Liver (tissue), 8 donors: ENCODE measurements at regions not wholly inside any gene's neighbourhood (a gene's known extent, or its start where the extent isn't known, plus 50 kb on each side); places are given as distances from the start of the nearest gene placed in this dataset.

Source experiments
- DNase-seq: peaks from one replicate; pipeline ENCODE4 v3.0.0-alpha.2; 2017; ENCODE audit warnings: low spot score
- H3K27ac ChIP-seq, 2 donors: one replicate each; pipeline ENCODE4 v1.7.0; 2013; ENCODE audit warnings: inconsistent platforms in 2 of 2, low read length in 2 of 2, control low read depth in 1 of 2, low read depth in 1 of 2, mild to moderate bottlenecking in 1 of 2
- H3K27me3 ChIP-seq, 4 donors: one replicate each; pipeline versions ENCODE4 v1.6.1 to v1.7.0; 2013; ENCODE audit warnings: low read length in 3 of 4, inconsistent platforms in 1 of 4, mild to moderate bottlenecking in 1 of 4, moderate library complexity in 1 of 4; ENCODE audit not compliant: control insufficient read depth in 4 of 4, insufficient read depth in 4 of 4
- H3K36me3 ChIP-seq, 4 donors: one replicate each; pipeline versions ENCODE4 v1.6.1 to v1.7.0; 2013; ENCODE audit warnings: low read length in 3 of 4, mild to moderate bottlenecking in 3 of 4, low read depth in 1 of 4, moderate library complexity in 1 of 4; ENCODE audit not compliant: control insufficient read depth in 4 of 4, insufficient read depth in 3 of 4
- H3K4me1 ChIP-seq, 4 donors: one replicate each; pipeline versions ENCODE4 v1.6.1 to v1.7.0; 2013; ENCODE audit warnings: low read length in 3 of 4, mild to moderate bottlenecking in 3 of 4, moderate library complexity in 1 of 4; ENCODE audit not compliant: control insufficient read depth in 4 of 4, insufficient read depth in 4 of 4
- H3K4me3 ChIP-seq, 3 donors: one replicate each; pipeline versions ENCODE4 v1.6.1 to v1.7.0; 2013; ENCODE audit warnings: low read length in 3 of 3, control low read depth in 1 of 3, low read depth in 1 of 3, mild to moderate bottlenecking in 1 of 3
- H3K9ac ChIP-seq, 2 donors: one replicate each; pipeline ENCODE4 v1.7.0; 2013; ENCODE audit warnings: low read length in 2 of 2, mild to moderate bottlenecking in 2 of 2, moderate library complexity in 2 of 2, control low read depth in 1 of 2, low read depth in 1 of 2
- H3K9me3 ChIP-seq, 4 donors: one replicate each; pipeline versions ENCODE4 v1.6.1 to v1.7.0; 2013; ENCODE audit warnings: low read length in 3 of 4; ENCODE audit not compliant: control insufficient read depth in 4 of 4
- FOXA2 ChIP-seq: IDR thresholded peaks from 2 replicates; pipeline ENCODE4 v1.6.1; 2016; ENCODE audit warnings: antibody characterized with exemption
- GABPA ChIP-seq, 2 donors: IDR thresholded peaks in 1 of 2; conservative IDR thresholded peaks in 1 of 2; 2 replicates each; pipeline ENCODE4 v1.6.1; 2016; ENCODE audit warnings: antibody characterized with exemption in 2 of 2, mild to moderate bottlenecking in 1 of 2, moderate library complexity in 1 of 2
- HNF4A ChIP-seq, 2 donors: conservative IDR thresholded peaks; 2 replicates each; pipeline ENCODE4 v1.6.1; 2016; ENCODE audit warnings: antibody characterized with exemption in 2 of 2, mild to moderate bottlenecking in 2 of 2
- NR2F2 ChIP-seq: IDR thresholded peaks from 2 replicates; pipeline ENCODE4 v1.6.1; 2016; ENCODE audit warnings: antibody characterized with exemption
- RAD21 ChIP-seq, 2 donors: IDR thresholded peaks; 2 replicates each; pipeline ENCODE4 v1.6.1; 2016; ENCODE audit warnings: antibody characterized with exemption in 2 of 2, mild to moderate bottlenecking in 2 of 2
- SP1 ChIP-seq: IDR thresholded peaks from 2 replicates; pipeline ENCODE4 v1.6.1; 2018; ENCODE audit warnings: antibody characterized with exemption, mild to moderate bottlenecking
- TAF1 ChIP-seq: conservative IDR thresholded peaks from 2 replicates; pipeline ENCODE4 v1.6.1; 2016; ENCODE audit warnings: antibody characterized with exemption, mild to moderate bottlenecking
- WGBS: extraction: QIAGEN DNeasy Blood & Tissue Kit; methylation state at CpG from one replicate; pipeline ENCODE4 v1.1.7; 2013; 5-methylcytosine and 5-hydroxymethylcytosine counted together
- TF ChIP-seq, protein P1 (sequence below): fragments of 150-350 bp; IDR thresholded peaks from 2 replicates; pipeline ENCODE4 v1.5.1; 2017; ENCODE audit warnings: improper control_type of control experiment, low read depth, low read length; ENCODE audit not compliant: missing input control
- TF ChIP-seq, protein P2 (sequence below): IDR thresholded peaks from 2 replicates; pipeline ENCODE4 v1.6.1; 2016; ENCODE audit warnings: antibody characterized with exemption
- donor health status: healthy.
- donor health status: healthy.
- donor health status: healthy.
- donor health status: healthy.
- donor health status: healthy.

DNA sequence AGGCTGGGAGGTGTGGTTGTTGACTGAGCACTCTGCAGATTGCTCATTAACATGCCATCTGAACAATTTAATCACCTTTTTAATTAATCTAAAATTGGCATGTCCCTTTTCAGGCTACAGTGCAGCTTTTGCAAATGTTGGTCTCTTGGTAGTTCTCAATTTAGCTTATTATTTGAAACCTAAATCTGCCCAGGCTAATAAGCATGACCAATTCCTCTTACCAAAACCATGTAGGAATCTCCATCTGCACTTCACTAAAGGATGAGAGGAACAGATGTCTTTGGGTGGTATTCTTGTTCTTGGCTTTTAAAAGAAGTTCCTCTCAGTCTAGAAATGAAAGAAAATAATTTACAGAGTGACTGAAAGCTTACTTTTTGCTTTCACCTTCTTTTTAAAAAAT lies 190.1 kb upstream of the RMST start (continued):
- TF ChIP-seq, protein P1, sequence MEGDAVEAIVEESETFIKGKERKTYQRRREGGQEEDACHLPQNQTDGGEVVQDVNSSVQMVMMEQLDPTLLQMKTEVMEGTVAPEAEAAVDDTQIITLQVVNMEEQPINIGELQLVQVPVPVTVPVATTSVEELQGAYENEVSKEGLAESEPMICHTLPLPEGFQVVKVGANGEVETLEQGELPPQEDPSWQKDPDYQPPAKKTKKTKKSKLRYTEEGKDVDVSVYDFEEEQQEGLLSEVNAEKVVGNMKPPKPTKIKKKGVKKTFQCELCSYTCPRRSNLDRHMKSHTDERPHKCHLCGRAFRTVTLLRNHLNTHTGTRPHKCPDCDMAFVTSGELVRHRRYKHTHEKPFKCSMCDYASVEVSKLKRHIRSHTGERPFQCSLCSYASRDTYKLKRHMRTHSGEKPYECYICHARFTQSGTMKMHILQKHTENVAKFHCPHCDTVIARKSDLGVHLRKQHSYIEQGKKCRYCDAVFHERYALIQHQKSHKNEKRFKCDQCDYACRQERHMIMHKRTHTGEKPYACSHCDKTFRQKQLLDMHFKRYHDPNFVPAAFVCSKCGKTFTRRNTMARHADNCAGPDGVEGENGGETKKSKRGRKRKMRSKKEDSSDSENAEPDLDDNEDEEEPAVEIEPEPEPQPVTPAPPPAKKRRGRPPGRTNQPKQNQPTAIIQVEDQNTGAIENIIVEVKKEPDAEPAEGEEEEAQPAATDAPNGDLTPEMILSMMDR: no peak
- no peak for TF ChIP-seq HNF4A (conservative IDR thresholded peaks at IDR 0.05)
- no peak for TF ChIP-seq RAD21 (IDR thresholded peaks at IDR 0.05)
- no peak for TF ChIP-seq FOXA2
- TF ChIP-seq TAF1: no peak
- TF ChIP-seq, protein P2, sequence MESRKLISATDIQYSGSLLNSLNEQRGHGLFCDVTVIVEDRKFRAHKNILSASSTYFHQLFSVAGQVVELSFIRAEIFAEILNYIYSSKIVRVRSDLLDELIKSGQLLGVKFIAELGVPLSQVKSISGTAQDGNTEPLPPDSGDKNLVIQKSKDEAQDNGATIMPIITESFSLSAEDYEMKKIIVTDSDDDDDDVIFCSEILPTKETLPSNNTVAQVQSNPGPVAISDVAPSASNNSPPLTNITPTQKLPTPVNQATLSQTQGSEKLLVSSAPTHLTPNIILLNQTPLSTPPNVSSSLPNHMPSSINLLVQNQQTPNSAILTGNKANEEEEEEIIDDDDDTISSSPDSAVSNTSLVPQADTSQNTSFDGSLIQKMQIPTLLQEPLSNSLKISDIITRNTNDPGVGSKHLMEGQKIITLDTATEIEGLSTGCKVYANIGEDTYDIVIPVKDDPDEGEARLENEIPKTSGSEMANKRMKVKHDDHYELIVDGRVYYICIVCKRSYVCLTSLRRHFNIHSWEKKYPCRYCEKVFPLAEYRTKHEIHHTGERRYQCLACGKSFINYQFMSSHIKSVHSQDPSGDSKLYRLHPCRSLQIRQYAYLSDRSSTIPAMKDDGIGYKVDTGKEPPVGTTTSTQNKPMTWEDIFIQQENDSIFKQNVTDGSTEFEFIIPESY: no peak
- TF ChIP-seq SP1: no peak

DNA sequence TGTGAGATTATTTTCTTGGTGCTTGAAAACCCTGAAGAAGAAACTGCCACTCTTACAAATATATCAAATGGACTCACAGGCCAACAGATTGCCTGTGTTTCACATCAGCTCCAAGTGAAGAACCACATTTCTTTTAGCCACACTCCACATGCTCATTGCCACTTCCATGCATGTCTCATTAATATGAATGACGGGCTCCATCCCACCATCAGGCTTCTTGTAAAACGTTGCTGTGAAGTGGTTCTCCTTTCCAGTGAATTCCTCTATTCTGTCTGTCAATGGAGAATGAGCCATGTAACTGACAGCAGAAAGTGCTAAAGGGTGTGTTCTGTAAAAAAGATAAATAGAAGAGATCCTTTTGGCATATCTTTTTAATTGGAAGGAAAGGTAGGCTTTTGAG lies 188.2 kb upstream of the RMST start:
- Histone ChIP-seq H3K36me3 (no peaks in the 10 kb centered on the region), H3K9me3 (no peaks in the 10 kb centered on the region), H3K27ac (no peak overlapping the region), H3K4me3 (no peak overlapping the region), H3K4me1 (no peaks in the 10 kb centered on the region), H3K9ac (no peak overlapping the region), H3K27me3 (no peaks in the 10 kb centered on the region)
- no peak for TF ChIP-seq HNF4A (conservative IDR thresholded peaks at IDR 0.05)
- no peak for TF ChIP-seq GABPA (IDR thresholded peaks at IDR 0.05 in 1 of 2, conservative IDR thresholded peaks at IDR 0.05 in 1 of 2)
- TF ChIP-seq, protein P2: no peak
- no peak for DNase-seq
- 52% methylated on average over 2 of the region's 2 CpGs for WGBS

DNA sequence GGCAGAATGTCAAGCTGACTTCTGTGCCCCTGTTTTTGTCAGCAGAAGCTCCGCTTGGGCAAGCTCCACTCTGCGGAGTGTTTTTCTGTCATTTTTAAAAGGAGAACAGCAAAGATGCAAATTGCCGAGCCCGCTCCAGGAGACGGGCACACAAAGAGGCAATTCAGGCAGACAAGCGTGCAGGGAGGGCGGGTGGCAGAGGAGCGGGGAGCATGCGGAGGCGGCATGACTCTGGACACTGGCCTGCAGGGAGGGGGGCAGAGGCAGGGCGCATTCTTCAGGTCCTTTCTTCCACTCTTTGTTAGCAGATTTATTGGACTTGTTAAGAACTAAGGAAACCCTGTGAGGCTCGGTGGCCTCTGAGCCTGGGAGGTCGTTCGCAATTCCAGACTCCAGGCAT lies 187.3 kb upstream of the RMST start:
- H3K36me3 ChIP-seq: no peaks in the 10 kb centered on the region
- H3K9me3 ChIP-seq: no peaks in the 10 kb centered on the region
- DNase-seq: no peak
- WGBS: 54% methylated on average over 14 of the region's 14 CpGs
- no peak overlapping the region for H3K4me3 ChIP-seq
- no peak overlapping the region for H3K27ac ChIP-seq
- H3K4me1 ChIP-seq: no peaks in the 10 kb centered on the region
- no peak overlapping the region for H3K9ac ChIP-seq
- TF ChIP-seq NR2F2: no peak
- no peak for TF ChIP-seq GABPA (IDR thresholded peaks at IDR 0.05 in 1 of 2, conservative IDR thresholded peaks at IDR 0.05 in 1 of 2)
- no peaks in the 10 kb centered on the region for H3K27me3 ChIP-seq
